ENCODE measurements at regions not wholly inside any gene's neighbourhood (a gene's known extent, or its start where the extent isn't known, plus 50 kb on each side); places are given as distances from the start of the nearest gene placed in this dataset.

GRCh38 chr2:147125145-147125544 lies 719.7 kb upstream of the ACVR2A start:
- TF ChIP-seq CTCF (IDR thresholded peaks at IDR 0.05) (no peak), POLR2A (IDR thresholded peaks at IDR 0.05) (no peak)

All from uterus (tissue), 2 donors.